Frontal cortex (tissue), 3 donors: ENCODE measurements at regions not wholly inside any gene's neighbourhood (a gene's known extent, or its start where the extent isn't known, plus 50 kb on each side); places are given as distances from the start of the nearest gene placed in this dataset.

Source experiments
- DNase-seq, 2 donors: peaks; one replicate each; pipeline ENCODE4 v3.0.0; 2012; ENCODE audit warnings: low spot score in 2 of 2
- FAIRE-seq: peaks from 2 replicates; lab custom pipeline; 2012; peaks lifted over from hg19 to GRCh38; lab: Jason Lieb, UNC
- donor health status: control.
- donor health status: control.
- donor health status: control.

DNA sequence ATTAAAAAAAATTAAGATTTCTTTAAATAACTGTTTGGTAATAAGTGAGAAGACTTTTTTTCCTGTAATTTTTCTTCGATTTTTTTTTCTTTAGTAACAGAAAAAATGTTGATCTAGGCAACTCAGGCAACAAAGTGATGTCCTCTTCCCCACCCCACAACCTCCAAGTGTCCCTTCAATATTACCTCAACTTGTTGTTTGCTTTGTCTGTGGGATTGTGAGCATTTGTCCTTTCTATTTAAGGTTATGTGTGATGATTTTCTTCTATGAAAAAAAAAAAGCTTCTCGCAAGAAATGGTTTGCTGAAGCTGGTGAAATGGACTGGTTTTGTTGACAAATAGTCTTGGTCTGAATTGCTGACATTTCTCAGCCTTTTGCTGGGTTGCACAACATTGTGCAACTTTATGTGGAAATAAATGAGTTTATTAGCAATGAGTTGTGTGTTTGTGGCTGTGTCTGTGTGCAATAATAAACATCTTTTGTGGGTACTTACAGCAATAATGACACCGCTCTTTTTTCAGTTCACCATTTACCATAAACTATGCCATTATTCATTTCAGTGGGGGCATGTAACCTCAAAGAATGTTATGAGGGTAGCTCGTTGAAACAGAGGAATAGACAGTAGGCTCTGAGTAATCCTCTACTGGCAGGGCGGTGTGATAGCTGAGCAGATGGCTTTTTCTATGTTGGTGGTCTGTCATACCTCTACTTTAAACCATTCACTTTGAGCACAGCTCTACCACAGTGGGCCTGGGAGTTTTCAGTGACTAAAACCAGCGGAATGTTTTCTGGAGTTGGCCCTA, 218.4 kb downstream of the HLX start:
- DNase-seq (no peak), FAIRE-seq (no peak)

GRCh38 chr1:221098471-221099405, 219.5 kb downstream of the HLX start:
- FAIRE-seq, result no peak
- no peak for DNase-seq

DNA sequence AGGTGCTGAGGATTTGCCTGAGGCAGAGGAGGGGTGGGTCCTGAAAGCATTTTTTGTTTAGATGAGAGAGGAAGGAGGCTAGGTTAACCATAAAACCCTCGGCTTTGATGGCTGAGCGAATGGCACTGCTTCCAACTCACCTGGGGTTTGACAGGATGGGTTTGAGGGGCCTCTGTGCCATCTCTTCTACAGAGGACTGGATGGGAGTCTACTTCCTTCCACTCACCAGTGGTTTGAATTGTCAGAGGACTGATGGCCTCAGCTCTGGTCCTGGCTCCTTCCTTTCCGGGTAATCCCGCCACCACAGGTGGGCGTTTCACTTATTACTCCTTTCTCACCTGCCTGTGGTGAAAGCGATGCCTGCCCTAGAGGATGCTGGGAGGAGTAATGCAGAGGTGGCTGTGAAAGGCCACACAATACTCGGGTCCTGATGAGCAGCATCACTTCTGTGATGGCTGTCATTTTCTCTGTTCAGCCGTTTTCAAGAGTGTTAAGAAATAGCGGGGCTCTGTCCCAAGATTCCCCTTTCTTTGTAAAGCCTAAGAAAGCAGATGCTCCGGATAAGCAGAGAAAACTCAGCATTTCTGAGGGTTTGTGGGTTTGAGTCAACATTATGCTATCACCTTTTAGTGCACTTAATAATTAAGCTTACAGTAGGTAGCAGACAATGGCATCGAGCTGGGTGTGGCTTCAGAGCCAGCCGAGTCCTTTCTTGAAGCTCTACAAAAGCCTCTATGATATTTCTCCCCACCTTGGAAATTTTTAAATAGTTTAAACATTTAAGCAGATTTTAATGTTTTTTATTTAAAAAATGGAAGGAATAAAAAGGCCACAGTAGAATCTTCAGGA, 220.7 kb downstream of the HLX start:
- FAIRE-seq (no peak), DNase-seq (no peak)

DNA sequence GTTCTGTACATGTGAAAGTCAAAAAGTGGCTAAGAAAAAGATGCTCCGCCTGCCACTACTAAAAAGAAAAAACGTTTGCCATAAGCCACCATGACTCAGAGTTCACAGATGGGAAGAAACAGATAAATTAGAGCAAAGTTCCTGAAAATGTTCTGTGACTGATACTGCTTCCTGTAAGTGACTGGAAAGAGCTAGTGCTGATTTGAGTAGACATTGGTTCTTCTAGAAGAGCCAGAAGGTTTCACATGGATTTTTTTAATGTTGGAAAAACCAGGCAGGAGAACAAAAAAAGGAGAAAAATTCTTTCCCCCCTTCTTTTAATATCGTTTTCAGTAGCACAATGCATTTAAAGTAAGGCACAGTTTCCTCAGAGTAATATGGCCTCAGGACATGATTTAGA, 221.4 kb downstream of the HLX start:
- no peak for FAIRE-seq

GRCh38 chr1:221101807-221102605, 222.8 kb downstream of the HLX start:
- DNase-seq, result no peak
- FAIRE-seq, result no peak

More for the DNA sequence above, 221.4 kb downstream of the HLX start:
- DNase-seq, result no peak

- DNase-seq, result no peak
- no peak for FAIRE-seq
Measured at GRCh38 chr1:221104596-221104995, 225.4 kb downstream of the HLX start.

DNA sequence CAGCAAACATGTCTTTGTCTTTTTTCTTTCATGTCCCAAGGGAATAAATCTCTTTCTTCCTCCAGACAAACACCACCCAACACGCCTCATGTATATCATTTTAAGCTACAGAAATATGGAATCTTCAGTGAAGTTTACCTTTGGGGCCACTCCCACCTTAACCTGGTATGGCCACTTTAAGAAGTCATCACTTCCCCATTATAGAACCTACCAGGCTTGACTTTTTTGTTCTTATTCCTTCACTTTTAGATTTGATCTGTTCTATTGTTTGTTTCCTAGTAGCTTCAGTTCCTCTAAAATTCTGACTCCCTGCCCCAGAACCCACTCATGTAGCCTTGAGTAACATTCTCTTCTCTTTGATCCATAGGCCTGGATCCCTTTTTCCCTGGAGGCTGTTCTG, 226.3 kb downstream of the HLX start:
- DNase-seq (no peak), FAIRE-seq (no peak)

DNA sequence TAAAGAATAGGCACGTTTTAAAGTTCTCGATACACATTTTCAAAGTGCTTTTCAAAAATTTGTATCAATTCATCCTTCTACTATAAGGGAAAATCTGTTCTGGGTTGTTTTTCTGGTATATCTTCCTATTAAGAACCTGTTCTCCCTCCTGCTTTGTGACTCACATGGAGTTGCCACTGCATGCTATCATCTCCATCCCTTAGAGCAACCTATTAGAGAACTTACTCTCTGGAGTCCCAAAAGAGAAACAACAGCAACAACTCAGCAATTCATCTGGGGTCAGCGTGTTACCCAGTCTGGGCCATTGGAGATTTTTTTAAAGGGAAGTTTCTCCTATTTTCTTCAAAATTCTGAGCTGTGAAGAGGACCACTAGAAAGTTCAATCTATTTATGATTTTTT, 227.4 kb downstream of the HLX start:
- FAIRE-seq (no peak), DNase-seq (no peak)

DNA sequence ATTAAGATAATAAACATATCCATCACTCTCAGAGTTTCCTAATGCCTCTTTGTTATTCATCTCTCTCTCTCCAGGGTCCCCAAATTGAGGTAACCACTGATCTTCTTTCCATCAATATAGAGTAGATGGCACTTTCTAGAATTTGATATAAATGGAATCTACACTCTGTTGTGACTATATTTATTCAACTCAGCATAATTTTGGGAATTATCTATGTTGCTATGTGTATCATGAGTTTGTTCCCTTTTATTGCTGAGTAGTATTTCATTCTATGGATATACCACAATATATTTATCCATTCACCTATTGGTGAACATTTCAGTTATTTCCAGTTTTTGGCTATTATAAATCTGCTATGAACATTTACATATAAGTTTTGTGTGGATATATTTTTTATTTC, 230.7 kb downstream of the HLX start:
- FAIRE-seq, result no peak
- no peak for DNase-seq

DNA sequence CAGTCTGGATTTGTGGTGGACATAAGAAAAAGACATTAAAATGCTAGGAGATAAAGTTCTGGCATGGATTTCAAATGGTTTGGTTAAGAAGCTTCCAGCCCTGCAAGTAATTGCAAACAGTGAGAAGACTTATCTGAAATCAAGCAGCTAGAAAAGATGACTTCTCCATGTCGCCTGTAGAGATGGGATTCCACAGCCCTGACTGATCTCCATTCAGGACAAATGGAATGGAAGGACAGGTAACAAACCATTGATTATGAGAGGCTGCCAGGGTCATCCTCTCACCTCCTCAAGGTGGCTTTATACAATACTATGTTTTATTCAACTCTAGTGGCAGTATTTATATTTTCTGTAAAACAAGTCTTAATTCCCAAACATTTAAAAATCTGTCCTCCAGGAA, 237.9 kb downstream of the HLX start:
- no peak for FAIRE-seq

DNA sequence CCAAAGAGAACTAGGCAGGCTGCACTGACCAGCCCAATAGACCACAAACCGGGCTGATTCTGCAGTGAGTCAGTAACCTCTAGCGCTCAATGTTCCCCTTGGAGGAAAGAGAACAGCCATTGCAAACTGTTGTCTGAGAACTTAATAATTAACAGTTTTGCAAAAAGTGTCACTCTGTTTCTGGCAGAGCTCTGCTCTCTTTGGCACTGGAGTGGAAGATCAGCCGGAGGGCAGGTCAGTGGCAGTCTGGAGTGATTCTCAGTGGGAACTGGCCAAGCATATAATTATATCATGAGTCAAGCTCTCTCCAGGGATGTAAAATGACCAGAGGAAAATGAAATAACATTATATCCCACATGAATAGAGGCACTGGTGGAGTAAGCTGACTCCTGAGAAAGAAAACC, 238.3 kb downstream of the HLX start:
- no peak for FAIRE-seq
- no peak for DNase-seq

More for the DNA sequence above, 237.9 kb downstream of the HLX start:
- DNase-seq, result no peak

DNA sequence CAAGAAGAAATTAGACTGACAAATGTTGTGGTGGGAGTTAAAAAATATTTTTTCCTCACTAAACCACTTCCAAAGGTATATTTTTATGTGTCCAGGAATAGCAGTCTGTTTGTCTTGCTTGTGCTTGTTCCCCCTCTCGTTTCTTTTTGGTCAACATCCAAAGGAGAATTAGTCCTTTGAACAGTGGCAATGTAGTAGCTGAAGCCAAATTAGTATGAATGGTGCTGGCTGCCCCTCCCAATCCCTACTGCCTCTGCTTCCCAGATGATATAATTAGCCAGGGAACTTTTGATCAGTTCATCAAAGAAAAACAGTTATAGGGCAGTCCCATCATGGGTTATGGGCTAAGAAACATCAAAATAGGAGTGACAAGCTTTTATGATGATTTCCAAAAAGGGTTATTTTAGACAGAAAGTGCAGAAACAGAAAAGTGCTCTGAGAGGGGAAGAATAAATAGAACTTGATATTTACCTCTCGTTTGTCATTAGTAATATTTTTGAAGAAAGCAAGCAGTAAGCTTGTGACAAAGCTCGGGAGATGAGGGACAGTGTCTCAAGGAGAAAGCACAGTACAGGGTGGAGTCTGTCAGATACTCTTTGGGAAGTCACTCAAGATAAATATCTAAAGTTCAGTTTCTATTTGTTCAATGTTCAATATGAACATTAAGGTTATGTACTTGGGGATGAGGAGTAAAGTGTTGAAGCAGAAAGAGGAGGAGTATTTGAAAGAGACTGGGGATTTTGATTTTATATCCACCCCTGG, 239.1 kb downstream of the HLX start:
- FAIRE-seq (no peak), DNase-seq (no peak)

GRCh38 chr1:221118938-221119320, 239.7 kb downstream of the HLX start:
- DNase-seq (no peak), FAIRE-seq (no peak)

- FAIRE-seq, result no peak
- DNase-seq, result no peak
Measured at GRCh38 chr1:221122501-221122900, 243.3 kb downstream of the HLX start.

- DNase-seq (no peak), FAIRE-seq (no peak)
Measured at GRCh38 chr1:221125976-221126375, 246.7 kb downstream of the HLX start.

- FAIRE-seq (no peak), DNase-seq (no peak)
Measured at GRCh38 chr1:221137666-221138065, 258.4 kb downstream of the HLX start.

DNA sequence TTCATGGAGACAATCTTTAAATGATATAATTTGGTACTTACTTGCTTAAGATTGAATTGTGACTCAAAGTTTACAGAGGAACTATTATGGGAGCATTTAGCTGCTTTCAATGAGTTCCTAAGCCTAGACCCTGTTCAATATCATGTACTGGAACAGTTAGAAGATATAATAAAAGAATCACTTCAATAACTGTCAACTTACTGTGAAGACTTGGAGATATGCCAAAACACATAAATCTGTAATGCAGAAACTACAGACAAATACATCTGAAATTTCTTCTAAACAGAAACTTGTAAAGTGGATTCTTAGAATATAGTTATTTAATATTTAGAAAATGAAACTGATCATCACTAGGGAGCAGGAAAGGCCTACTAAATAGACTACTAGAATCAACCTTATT, 259.3 kb downstream of the HLX start:
- no peak for FAIRE-seq
- no peak for DNase-seq

GRCh38 chr1:221139991-221140390, 260.7 kb downstream of the HLX start:
- FAIRE-seq, result no peak
- no peak for DNase-seq

- no peak for DNase-seq
- FAIRE-seq, result no peak
Measured at GRCh38 chr1:221141096-221141495, 261.9 kb downstream of the HLX start.
